ENCODE measurements at regions not wholly inside any gene's neighbourhood (a gene's known extent, or its start where the extent isn't known, plus 50 kb on each side); places are given as distances from the start of the nearest gene placed in this dataset.

GRCh38 chr10:133028956-133029355 is 58.8 kb upstream of the ADGRA1 start:
- Histone ChIP-seq H3K27me3 (replicated peaks; ENCODE audit: insufficient read depth, low read depth, low read length, poor library complexity) (peaks cover 80% of the 10 kb centered on the region), H3K4me1 (ENCODE audit: insufficient read depth, low read length, poor library complexity, severe bottlenecking) (no peaks in the 10 kb centered on the region), H3K36me3 (ENCODE audit: insufficient read depth, low read length, poor library complexity, severe bottlenecking) (no peaks in the 10 kb centered on the region), H3K4me3 (ENCODE audit: low read depth, low read length, poor library complexity, severe bottlenecking) (no peak overlapping the region), H3K9me3 (ENCODE audit: low read depth, low read length, poor library complexity, severe bottlenecking) (no peaks in the 10 kb centered on the region), H3K27ac (ENCODE audit: low read depth, low read length, poor library complexity, severe bottlenecking) (no peak overlapping the region)
- intact Hi-C loops (cut with micrococcal nuclease; ENCODE audit: unreplicated experiment) = no loop called here
- ChIA-PET CTCF (no interaction called here), POLR2A (ENCODE audit: low non-redundant PET) (no interaction called here)
- TF ChIP-seq EZH2 (IDR thresholded peaks at IDR 0.05; ENCODE audit: borderline replicate concordance, low read depth, low read length, poor library complexity, severe bottlenecking) (no peak), CTCF (conservative IDR thresholded peaks at IDR 0.05; ENCODE audit: low read depth, low read length) (no peak)
- no peak for DNase-seq (ENCODE audit: low spot score)
- no TSS peak for BruUV-seq (replicated peaks)

- Histone ChIP-seq H3K27ac (ENCODE audit: low read depth, low read length, poor library complexity, severe bottlenecking) (no peak overlapping the region), H3K4me3 (ENCODE audit: low read depth, low read length, poor library complexity, severe bottlenecking) (no peak overlapping the region), H3K9me3 (ENCODE audit: low read depth, low read length, poor library complexity, severe bottlenecking) (no peaks in the 10 kb centered on the region), H3K36me3 (ENCODE audit: insufficient read depth, low read length, poor library complexity, severe bottlenecking) (no peaks in the 10 kb centered on the region), H3K27me3 (replicated peaks; ENCODE audit: insufficient read depth, low read depth, low read length, poor library complexity) (peaks cover 78% of the 10 kb centered on the region), H3K4me1 (ENCODE audit: insufficient read depth, low read length, poor library complexity, severe bottlenecking) (no peaks in the 10 kb centered on the region)
- POLR2A ChIA-PET (ENCODE audit: low non-redundant PET) = no interaction called here
- intact Hi-C loops (cut with micrococcal nuclease; ENCODE audit: unreplicated experiment) = no loop called here
- no peak for DNase-seq (ENCODE audit: low spot score)
- TF ChIP-seq EZH2 (IDR thresholded peaks at IDR 0.05; ENCODE audit: borderline replicate concordance, low read depth, low read length, poor library complexity, severe bottlenecking) = no peak
- no peak for TF ChIP-seq CTCF (conservative IDR thresholded peaks at IDR 0.05; ENCODE audit: low read depth, low read length)
- CTCF ChIA-PET = no interaction called here
- BruUV-seq (replicated peaks) = no TSS peak
Observed at GRCh38 chr10:133028158-133028557, 59.6 kb upstream of the ADGRA1 start.

- TF ChIP-seq CTCF (conservative IDR thresholded peaks at IDR 0.05; ENCODE audit: low read depth, low read length) (no peak), EZH2 (IDR thresholded peaks at IDR 0.05; ENCODE audit: borderline replicate concordance, low read depth, low read length, poor library complexity, severe bottlenecking) (no peak)
- H3K9me3 ChIP-seq (ENCODE audit: low read depth, low read length, poor library complexity, severe bottlenecking) = no peaks in the 10 kb centered on the region
- peaks cover 2% of the 10 kb centered on the region for H3K4me1 ChIP-seq (ENCODE audit: insufficient read depth, low read length, poor library complexity, severe bottlenecking)
- H3K27me3 ChIP-seq (replicated peaks; ENCODE audit: insufficient read depth, low read depth, low read length, poor library complexity) = peaks cover 78% of the 10 kb centered on the region
- intact Hi-C loops (cut with micrococcal nuclease; ENCODE audit: unreplicated experiment) = no loop called here
- DNase-seq (ENCODE audit: low spot score) = no peak
- H3K36me3 ChIP-seq (ENCODE audit: insufficient read depth, low read length, poor library complexity, severe bottlenecking) = no peaks in the 10 kb centered on the region
- CTCF ChIA-PET = no interaction called here
- POLR2A ChIA-PET (ENCODE audit: low non-redundant PET) = no interaction called here
- H3K4me3 ChIP-seq (ENCODE audit: low read depth, low read length, poor library complexity, severe bottlenecking) = no peak overlapping the region
- H3K27ac ChIP-seq (ENCODE audit: low read depth, low read length, poor library complexity, severe bottlenecking) = no peak overlapping the region
- no TSS peak for BruUV-seq (replicated peaks)
Observed at GRCh38 chr10:133027482-133027881, 60.2 kb upstream of the ADGRA1 start.
